K562 (cell line): ENCODE measurements at regions not wholly inside any gene's neighbourhood (a gene's known extent, or its start where the extent isn't known, plus 50 kb on each side); places are given as distances from the start of the nearest gene placed in this dataset.

Experiments
- CBX5 ChIP-seq: IDR thresholded peaks from 2 replicates; pipeline ENCODE4 v1.6.1; 2014; ENCODE audit warnings: low read depth, borderline replicate concordance
- MED1 ChIP-seq: sonication (generic); formaldehyde crosslinking; IDR thresholded peaks from 2 replicates; pipeline ENCODE4 v1.8.1; 2023; ENCODE audit warnings: missing genetic modification reagents, borderline replicate concordance
- POLR2A ChIP-seq: fragments of 450-650 bp; conservative IDR thresholded peaks from 2 replicates; pipeline ENCODE4 v1.6.1; 2016
- SIX5 ChIP-seq, 2 experiments: IDR thresholded peaks; 2 replicates each; pipeline ENCODE4 v1.6.1; 2011; ENCODE audit warnings: low read length in 2 of 2, borderline replicate concordance in 1 of 2, low read depth in 1 of 2, mild to moderate bottlenecking in 1 of 2, moderate library complexity in 1 of 2; ENCODE audit not compliant: insufficient read depth in 1 of 2
- SRSF7 ChIP-seq: fragments of 200-400 bp; formaldehyde crosslinking; optimal IDR thresholded peaks from 2 replicates; pipeline ENCODE3; 2017; ENCODE audit warnings: mild to moderate bottlenecking, low read depth, low read length
- ZNF76 ChIP-seq: fragments of 250-450 bp; sonication (Bioruptor Pico); IDR thresholded peaks from 2 replicates; pipeline ENCODE4 v1.4.0; 2020; ENCODE audit warnings: mild to moderate bottlenecking, moderate library complexity, borderline replicate concordance
- TF ChIP-seq, protein P1 (sequence below), 3 experiments: IDR thresholded peaks in 2 of 3; conservative IDR thresholded peaks in 1 of 3; 2 replicates each; pipeline ENCODE4 v1.5.1; 2011 to 2012; ENCODE audit warnings: low read length in 3 of 3, mild to moderate bottlenecking in 3 of 3, control low read depth in 2 of 3, improper control_type of control experiment in 1 of 3, inconsistent platforms in 1 of 3, low read depth in 1 of 3, mixed read lengths in 1 of 3, moderate library complexity in 1 of 3; ENCODE audit not compliant: insufficient read depth in 2 of 3
- TF ChIP-seq, protein P2 (sequence below): sonication (generic); formaldehyde crosslinking; IDR thresholded peaks from 2 replicates; pipeline ENCODE4 v1.8.1; 2022; ENCODE audit warnings: missing genetic modification reagents
- TF ChIP-seq, protein P3 (sequence below): sonication (generic); formaldehyde crosslinking; IDR thresholded peaks from 2 replicates; pipeline ENCODE4 v1.8.1; 2023; ENCODE audit warnings: mild to moderate bottlenecking, missing genetic modification reagents
- TF ChIP-seq, protein P4 (sequence below): sonication (generic); formaldehyde crosslinking; IDR thresholded peaks from 2 replicates; pipeline ENCODE4 v1.5.0; 2020; ENCODE audit warnings: missing genetic modification reagents

GRCh38 chr12:91333966-91334365, 151.3 kb upstream of the DCN start:
- TF ChIP-seq MED1, result no peak
- TF ChIP-seq CBX5, result no peak
- TF ChIP-seq POLR2A, result no peak
- no peak for TF ChIP-seq ZNF76 (CRISPR knock-in tag)
- TF ChIP-seq, protein P1, sequence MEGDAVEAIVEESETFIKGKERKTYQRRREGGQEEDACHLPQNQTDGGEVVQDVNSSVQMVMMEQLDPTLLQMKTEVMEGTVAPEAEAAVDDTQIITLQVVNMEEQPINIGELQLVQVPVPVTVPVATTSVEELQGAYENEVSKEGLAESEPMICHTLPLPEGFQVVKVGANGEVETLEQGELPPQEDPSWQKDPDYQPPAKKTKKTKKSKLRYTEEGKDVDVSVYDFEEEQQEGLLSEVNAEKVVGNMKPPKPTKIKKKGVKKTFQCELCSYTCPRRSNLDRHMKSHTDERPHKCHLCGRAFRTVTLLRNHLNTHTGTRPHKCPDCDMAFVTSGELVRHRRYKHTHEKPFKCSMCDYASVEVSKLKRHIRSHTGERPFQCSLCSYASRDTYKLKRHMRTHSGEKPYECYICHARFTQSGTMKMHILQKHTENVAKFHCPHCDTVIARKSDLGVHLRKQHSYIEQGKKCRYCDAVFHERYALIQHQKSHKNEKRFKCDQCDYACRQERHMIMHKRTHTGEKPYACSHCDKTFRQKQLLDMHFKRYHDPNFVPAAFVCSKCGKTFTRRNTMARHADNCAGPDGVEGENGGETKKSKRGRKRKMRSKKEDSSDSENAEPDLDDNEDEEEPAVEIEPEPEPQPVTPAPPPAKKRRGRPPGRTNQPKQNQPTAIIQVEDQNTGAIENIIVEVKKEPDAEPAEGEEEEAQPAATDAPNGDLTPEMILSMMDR (IDR thresholded peaks at IDR 0.05 in 2 of 3, conservative IDR thresholded peaks at IDR 0.05 in 1 of 3; ENCODE audit: insufficient read depth in 2 of 3, low read depth in 1 of 3, low read length in 3 of 3), result no peak
- TF ChIP-seq SRSF7, result no peak
- no peak for TF ChIP-seq SIX5 (IDR thresholded peaks at IDR 0.05; ENCODE audit: borderline replicate concordance in 1 of 2, insufficient read depth in 1 of 2, low read depth in 1 of 2, low read length in 2 of 2)
- TF ChIP-seq, protein P2, sequence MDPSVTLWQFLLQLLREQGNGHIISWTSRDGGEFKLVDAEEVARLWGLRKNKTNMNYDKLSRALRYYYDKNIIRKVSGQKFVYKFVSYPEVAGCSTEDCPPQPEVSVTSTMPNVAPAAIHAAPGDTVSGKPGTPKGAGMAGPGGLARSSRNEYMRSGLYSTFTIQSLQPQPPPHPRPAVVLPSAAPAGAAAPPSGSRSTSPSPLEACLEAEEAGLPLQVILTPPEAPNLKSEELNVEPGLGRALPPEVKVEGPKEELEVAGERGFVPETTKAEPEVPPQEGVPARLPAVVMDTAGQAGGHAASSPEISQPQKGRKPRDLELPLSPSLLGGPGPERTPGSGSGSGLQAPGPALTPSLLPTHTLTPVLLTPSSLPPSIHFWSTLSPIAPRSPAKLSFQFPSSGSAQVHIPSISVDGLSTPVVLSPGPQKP, result no peak
- TF ChIP-seq, protein P3, sequence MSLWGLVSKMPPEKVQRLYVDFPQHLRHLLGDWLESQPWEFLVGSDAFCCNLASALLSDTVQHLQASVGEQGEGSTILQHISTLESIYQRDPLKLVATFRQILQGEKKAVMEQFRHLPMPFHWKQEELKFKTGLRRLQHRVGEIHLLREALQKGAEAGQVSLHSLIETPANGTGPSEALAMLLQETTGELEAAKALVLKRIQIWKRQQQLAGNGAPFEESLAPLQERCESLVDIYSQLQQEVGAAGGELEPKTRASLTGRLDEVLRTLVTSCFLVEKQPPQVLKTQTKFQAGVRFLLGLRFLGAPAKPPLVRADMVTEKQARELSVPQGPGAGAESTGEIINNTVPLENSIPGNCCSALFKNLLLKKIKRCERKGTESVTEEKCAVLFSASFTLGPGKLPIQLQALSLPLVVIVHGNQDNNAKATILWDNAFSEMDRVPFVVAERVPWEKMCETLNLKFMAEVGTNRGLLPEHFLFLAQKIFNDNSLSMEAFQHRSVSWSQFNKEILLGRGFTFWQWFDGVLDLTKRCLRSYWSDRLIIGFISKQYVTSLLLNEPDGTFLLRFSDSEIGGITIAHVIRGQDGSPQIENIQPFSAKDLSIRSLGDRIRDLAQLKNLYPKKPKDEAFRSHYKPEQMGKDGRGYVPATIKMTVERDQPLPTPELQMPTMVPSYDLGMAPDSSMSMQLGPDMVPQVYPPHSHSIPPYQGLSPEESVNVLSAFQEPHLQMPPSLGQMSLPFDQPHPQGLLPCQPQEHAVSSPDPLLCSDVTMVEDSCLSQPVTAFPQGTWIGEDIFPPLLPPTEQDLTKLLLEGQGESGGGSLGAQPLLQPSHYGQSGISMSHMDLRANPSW (CRISPR knock-in tag), result no peak
- TF ChIP-seq, protein P4, sequence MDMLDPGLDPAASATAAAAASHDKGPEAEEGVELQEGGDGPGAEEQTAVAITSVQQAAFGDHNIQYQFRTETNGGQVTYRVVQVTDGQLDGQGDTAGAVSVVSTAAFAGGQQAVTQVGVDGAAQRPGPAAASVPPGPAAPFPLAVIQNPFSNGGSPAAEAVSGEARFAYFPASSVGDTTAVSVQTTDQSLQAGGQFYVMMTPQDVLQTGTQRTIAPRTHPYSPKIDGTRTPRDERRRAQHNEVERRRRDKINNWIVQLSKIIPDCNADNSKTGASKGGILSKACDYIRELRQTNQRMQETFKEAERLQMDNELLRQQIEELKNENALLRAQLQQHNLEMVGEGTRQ (CRISPR knock-in tag), result no peak
